Retinal pigment epithelial cell (primary cell): ENCODE measurements at regions not wholly inside any gene's neighbourhood (a gene's known extent, or its start where the extent isn't known, plus 50 kb on each side); places are given as distances from the start of the nearest gene placed in this dataset.
A peak's percentile ranks its signal among the peaks of the same experiment; 100 is the strongest.

ENCODE experiments used
- DNase-seq: peaks from one replicate; pipeline ENCODE4 v3.0.0-alpha.2; 2010; ENCODE audit warnings: low read depth
- H3K4me3 ChIP-seq: 2 replicates; pipeline ENCODE4 v1.5.1; 2011; ENCODE audit warnings: mild to moderate bottlenecking, low read length, control low read depth, moderate library complexity
- CTCF ChIP-seq: conservative IDR thresholded peaks from 2 replicates; pipeline ENCODE4 v1.5.1; 2011; ENCODE audit warnings: low read depth, low read length, control low read depth, inconsistent platforms

- H3K4me3 ChIP-seq = no peak overlapping the region
- no peak for TF ChIP-seq CTCF
- no peak for DNase-seq
These were observed 560.4 kb downstream of the SPOCK3 start for GRCh38 chr4:166673911-166674310.

GRCh38 chr4:166675411-166675810, 558.9 kb downstream of the SPOCK3 start:
- peak; percentile 89 for DNase-seq
- no peak overlapping the region for H3K4me3 ChIP-seq
- TF ChIP-seq CTCF = no peak

GRCh38 chr4:166680796-166681195, 553.5 kb downstream of the SPOCK3 start:
- H3K4me3 ChIP-seq = no peak overlapping the region
- no peak for TF ChIP-seq CTCF
- DNase-seq = no peak

GRCh38 chr4:166682200-166682599, 552.1 kb downstream of the SPOCK3 start:
- no peak overlapping the region for H3K4me3 ChIP-seq
- DNase-seq = no peak
- no peak for TF ChIP-seq CTCF
